ENCODE measurements at regions not wholly inside any gene's neighbourhood (a gene's known extent, or its start where the extent isn't known, plus 50 kb on each side); places are given as distances from the start of the nearest gene placed in this dataset.

DNA sequence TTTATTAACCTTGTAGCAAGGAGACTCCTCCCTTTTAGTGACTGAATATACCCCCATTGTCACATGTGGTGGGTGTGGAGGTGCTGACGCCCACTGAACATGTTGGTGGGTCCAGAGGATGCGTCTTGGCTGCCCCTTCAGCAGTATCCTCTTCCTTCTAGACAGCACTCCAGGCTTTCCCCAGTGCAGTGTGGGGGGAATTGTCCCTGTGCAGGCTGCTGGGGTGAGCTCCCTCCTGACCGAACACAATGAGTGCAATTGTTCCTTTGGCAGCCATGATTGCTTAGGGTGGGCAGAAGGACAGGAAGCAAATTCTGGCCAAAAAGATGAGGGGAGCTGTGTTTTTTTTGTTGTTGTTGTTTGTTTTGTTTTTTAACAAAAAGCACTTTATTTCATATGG lies 209.3 kb upstream of the PDE10A start:
- DNase-seq (ENCODE audit: low read depth): no peak
- TF ChIP-seq CTCF (IDR thresholded peaks at IDR 0.05; ENCODE audit: insufficient read depth, low read depth, low read length): no peak
- no peak overlapping the region for H3K4me3 ChIP-seq (ENCODE audit: low read depth, low read length)

DNA sequence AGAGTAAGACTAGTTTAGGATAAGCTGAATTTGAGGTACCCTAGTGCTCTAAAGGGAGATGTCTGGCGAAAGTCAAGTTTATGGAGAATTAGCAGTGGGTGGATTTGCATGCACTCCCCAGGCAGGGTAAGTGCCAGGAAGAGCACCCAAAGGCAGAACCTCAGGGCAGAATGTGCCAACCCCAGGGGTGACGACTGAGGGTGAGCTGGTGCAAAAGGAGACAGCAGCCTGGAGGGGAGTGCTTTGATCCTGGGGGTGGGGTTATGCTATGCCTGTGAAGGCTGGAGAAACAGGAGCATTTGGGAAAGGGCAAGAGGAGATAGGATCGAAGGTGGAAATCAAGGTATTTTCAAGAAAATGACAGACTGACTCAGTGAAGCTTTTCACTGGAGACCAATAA lies 208.5 kb upstream of the PDE10A start:
- no peak for DNase-seq (ENCODE audit: low read depth)
- TF ChIP-seq CTCF (IDR thresholded peaks at IDR 0.05; ENCODE audit: insufficient read depth, low read depth, low read length): no peak

GRCh38 chr6:165869526-165869925 lies 206.5 kb upstream of the PDE10A start:
- no peak overlapping the region for H3K4me3 ChIP-seq (ENCODE audit: low read depth, low read length)
- TF ChIP-seq CTCF (IDR thresholded peaks at IDR 0.05; ENCODE audit: insufficient read depth, low read depth, low read length): no peak
- DNase-seq (ENCODE audit: low read depth): no peak

More for the DNA sequence above, 208.5 kb upstream of the PDE10A start:
- no peak overlapping the region for H3K4me3 ChIP-seq (ENCODE audit: low read depth, low read length)

GRCh38 chr6:165864925-165865324 lies 201.9 kb upstream of the PDE10A start:
- DNase-seq (ENCODE audit: low read depth): no peak
- H3K4me3 ChIP-seq (ENCODE audit: low read depth, low read length): no peak overlapping the region
- TF ChIP-seq CTCF (IDR thresholded peaks at IDR 0.05; ENCODE audit: insufficient read depth, low read depth, low read length): no peak

DNA sequence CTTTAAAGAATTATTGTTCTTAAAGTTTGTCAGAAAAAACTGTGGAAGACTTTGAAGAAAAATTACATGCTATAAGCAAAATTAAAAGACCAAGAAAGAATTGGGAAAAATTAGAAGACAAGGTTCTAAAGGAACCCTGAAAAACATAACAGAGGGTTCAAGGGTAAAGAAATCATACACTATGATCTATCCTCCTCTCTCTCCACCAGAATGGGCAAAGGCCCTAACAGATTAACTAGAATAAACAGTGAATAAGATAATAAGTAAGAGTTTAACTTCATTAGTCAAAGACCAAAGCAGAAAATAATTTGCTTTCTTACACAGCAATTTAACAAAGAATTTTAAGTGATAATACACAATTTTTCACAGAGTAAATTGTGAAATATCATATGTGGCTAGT lies 201.2 kb upstream of the PDE10A start:
- H3K4me3 ChIP-seq (ENCODE audit: low read depth, low read length): no peak overlapping the region
- TF ChIP-seq CTCF (IDR thresholded peaks at IDR 0.05; ENCODE audit: insufficient read depth, low read depth, low read length): no peak
- DNase-seq (ENCODE audit: low read depth): no peak

- DNase-seq (ENCODE audit: low read depth): no peak
- TF ChIP-seq CTCF (IDR thresholded peaks at IDR 0.05; ENCODE audit: insufficient read depth, low read depth, low read length): no peak
These were observed 200.8 kb upstream of the PDE10A start for GRCh38 chr6:165863801-165864200.

GRCh38 chr6:165862813-165863212 lies 199.8 kb upstream of the PDE10A start:
- TF ChIP-seq CTCF (IDR thresholded peaks at IDR 0.05; ENCODE audit: insufficient read depth, low read depth, low read length): no peak
- no peak overlapping the region for H3K4me3 ChIP-seq (ENCODE audit: low read depth, low read length)
- DNase-seq (ENCODE audit: low read depth): no peak

More at GRCh38 chr6:165863801-165864200, 200.8 kb upstream of the PDE10A start:
- no peak overlapping the region for H3K4me3 ChIP-seq (ENCODE audit: low read depth, low read length)

Measured in fibroblast of villous mesenchyme (primary cell).